ENCODE measurements at regions not wholly inside any gene's neighbourhood (a gene's known extent, or its start where the extent isn't known, plus 50 kb on each side); places are given as distances from the start of the nearest gene placed in this dataset.

DNA sequence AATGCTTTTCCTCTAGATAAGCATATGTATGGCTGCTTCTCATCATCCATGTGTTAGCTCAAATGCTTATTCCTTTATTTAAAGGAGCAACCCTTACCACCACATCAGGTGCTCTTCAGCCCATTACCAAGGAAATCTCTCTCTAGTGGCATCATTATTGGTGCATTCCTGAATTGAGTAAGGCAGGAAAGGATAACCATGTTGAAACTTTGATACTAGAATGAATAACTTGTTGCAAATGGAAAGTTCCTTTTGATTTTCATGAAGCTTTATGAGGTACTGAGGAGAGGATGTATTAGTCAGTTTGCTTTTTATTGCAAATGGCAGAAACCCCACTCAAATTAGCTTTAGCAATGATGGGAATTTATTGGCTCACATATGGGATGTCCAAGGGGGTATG is 212.3 kb upstream of the FGF13 start:
- ChIA-PET CTCF (no interaction called here), POLR2A (no interaction called here)
- no peak for DNase-seq (ENCODE audit: low spot score)
- Mint-ChIP-seq H3K4me1 (0 out of 2 replicates have a peak, but pooled peaks cover 3% of the 10 kb centered on the region), H3K27me3 (ENCODE audit: low read depth) (no peaks in the 10 kb centered on the region), H3K9me3 (no peaks in the 10 kb centered on the region; the same call in 1 of the 2 replicates), H3K4me3 (no peak overlapping the region), H3K36me3 (no peaks in the 10 kb centered on the region), H3K27ac (no peak overlapping the region)
- no peak for TF ChIP-seq RELA (CRISPR knock-in tag; IDR thresholded peaks at IDR 0.05; ENCODE audit: borderline replicate concordance)
- no peak for TF ChIP-seq ETV6 (CRISPR knock-in tag; IDR thresholded peaks at IDR 0.05)
- TF ChIP-seq ESRRA (CRISPR knock-in tag; IDR thresholded peaks at IDR 0.05; ENCODE audit: borderline replicate concordance), result no peak
- TF ChIP-seq, protein P1, sequence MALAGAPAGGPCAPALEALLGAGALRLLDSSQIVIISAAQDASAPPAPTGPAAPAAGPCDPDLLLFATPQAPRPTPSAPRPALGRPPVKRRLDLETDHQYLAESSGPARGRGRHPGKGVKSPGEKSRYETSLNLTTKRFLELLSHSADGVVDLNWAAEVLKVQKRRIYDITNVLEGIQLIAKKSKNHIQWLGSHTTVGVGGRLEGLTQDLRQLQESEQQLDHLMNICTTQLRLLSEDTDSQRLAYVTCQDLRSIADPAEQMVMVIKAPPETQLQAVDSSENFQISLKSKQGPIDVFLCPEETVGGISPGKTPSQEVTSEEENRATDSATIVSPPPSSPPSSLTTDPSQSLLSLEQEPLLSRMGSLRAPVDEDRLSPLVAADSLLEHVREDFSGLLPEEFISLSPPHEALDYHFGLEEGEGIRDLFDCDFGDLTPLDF (CRISPR knock-in tag; IDR thresholded peaks at IDR 0.05), result no peak
- no peak for TF ChIP-seq NFE2L1 (CRISPR knock-in tag; IDR thresholded peaks at IDR 0.05)
- no peak for TF ChIP-seq ZNF138 (CRISPR knock-in tag; conservative IDR thresholded peaks at IDR 0.05)
- ATAC-seq, result no peak

GRCh38 chrX:138921031-138921430 is 209.5 kb upstream of the FGF13 start:
- ChIA-PET CTCF (no interaction called here), POLR2A (no interaction called here)
- Mint-ChIP-seq H3K27ac (no peak overlapping the region), H3K9me3 (no peaks in the 10 kb centered on the region; the same call in 1 of the 2 replicates), H3K4me1 (peaks cover 8% of the 10 kb centered on the region; the same call in 1 of the 2 replicates), H3K27me3 (ENCODE audit: low read depth) (no peaks in the 10 kb centered on the region), H3K4me3 (no peak overlapping the region), H3K36me3 (no peaks in the 10 kb centered on the region)
- DNase-seq (ENCODE audit: low spot score) (no peak), ATAC-seq (no peak)
- no peak for TF ChIP-seq MYBL2 (CRISPR knock-in tag; IDR thresholded peaks at IDR 0.05)

- DNase-seq (ENCODE audit: low spot score) (no peak), ATAC-seq (no peak)
- H3K27me3 Mint-ChIP-seq (ENCODE audit: low read depth), result no peaks in the 10 kb centered on the region
- H3K9me3 Mint-ChIP-seq, result no peaks in the 10 kb centered on the region
- peaks cover 5% of the 10 kb centered on the region; the same call in 1 of the 2 replicates for H3K4me1 Mint-ChIP-seq
- CTCF ChIA-PET, result no interaction called here
- H3K4me3 Mint-ChIP-seq, result no peak overlapping the region
- H3K27ac Mint-ChIP-seq, result no peak overlapping the region
- H3K36me3 Mint-ChIP-seq, result no peaks in the 10 kb centered on the region
- POLR2A ChIA-PET, result no interaction called here
- TF ChIP-seq RELA (CRISPR knock-in tag; IDR thresholded peaks at IDR 0.05; ENCODE audit: borderline replicate concordance) (no peak), ZNF232 (CRISPR knock-in tag; IDR thresholded peaks at IDR 0.05) (no peak), AFF4 (CRISPR knock-in tag; IDR thresholded peaks at IDR 0.05; ENCODE audit: borderline replicate concordance) (no peak), FOXK1 (CRISPR knock-in tag; IDR thresholded peaks at IDR 0.05) (no peak), MLX (CRISPR knock-in tag; IDR thresholded peaks at IDR 0.05) (no peak), ATF2 (CRISPR knock-in tag; IDR thresholded peaks at IDR 0.05; ENCODE audit: borderline replicate concordance, low read depth) (no peak), MXD4 (CRISPR knock-in tag; IDR thresholded peaks at IDR 0.05; ENCODE audit: borderline replicate concordance) (no peak), CREB1 (CRISPR knock-in tag; IDR thresholded peaks at IDR 0.05) (no peak), TCF7 (CRISPR knock-in tag; IDR thresholded peaks at IDR 0.05; ENCODE audit: low read depth) (no peak), TEAD1 (CRISPR knock-in tag; IDR thresholded peaks at IDR 0.05) (no peak), USF2 (CRISPR knock-in tag; IDR thresholded peaks at IDR 0.05) (no peak), GRHL2 (CRISPR knock-in tag; IDR thresholded peaks at IDR 0.05; ENCODE audit: insufficient replicate concordance, severe bottlenecking) (no peak), ZBTB21 (CRISPR knock-in tag; IDR thresholded peaks at IDR 0.05; ENCODE audit: borderline replicate concordance) (no peak), ESRRA (CRISPR knock-in tag; IDR thresholded peaks at IDR 0.05; ENCODE audit: borderline replicate concordance) (no peak), IRF2 (CRISPR knock-in tag; IDR thresholded peaks at IDR 0.05; ENCODE audit: borderline replicate concordance, low read depth) (no peak), MYBL2 (CRISPR knock-in tag; IDR thresholded peaks at IDR 0.05) (no peak)
- TF ChIP-seq, protein P2, sequence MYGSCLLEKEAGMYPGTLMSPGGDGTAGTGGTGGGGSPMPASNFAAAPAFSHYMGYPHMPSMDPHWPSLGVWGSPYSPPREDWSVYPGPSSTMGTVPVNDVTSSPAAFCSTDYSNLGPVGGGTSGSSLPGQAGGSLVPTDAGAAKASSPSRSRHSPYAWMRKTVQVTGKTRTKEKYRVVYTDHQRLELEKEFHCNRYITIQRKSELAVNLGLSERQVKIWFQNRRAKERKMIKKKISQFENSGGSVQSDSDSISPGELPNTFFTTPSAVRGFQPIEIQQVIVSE (CRISPR knock-in tag; IDR thresholded peaks at IDR 0.05; ENCODE audit: borderline replicate concordance), result no peak
- TF ChIP-seq, protein P3, sequence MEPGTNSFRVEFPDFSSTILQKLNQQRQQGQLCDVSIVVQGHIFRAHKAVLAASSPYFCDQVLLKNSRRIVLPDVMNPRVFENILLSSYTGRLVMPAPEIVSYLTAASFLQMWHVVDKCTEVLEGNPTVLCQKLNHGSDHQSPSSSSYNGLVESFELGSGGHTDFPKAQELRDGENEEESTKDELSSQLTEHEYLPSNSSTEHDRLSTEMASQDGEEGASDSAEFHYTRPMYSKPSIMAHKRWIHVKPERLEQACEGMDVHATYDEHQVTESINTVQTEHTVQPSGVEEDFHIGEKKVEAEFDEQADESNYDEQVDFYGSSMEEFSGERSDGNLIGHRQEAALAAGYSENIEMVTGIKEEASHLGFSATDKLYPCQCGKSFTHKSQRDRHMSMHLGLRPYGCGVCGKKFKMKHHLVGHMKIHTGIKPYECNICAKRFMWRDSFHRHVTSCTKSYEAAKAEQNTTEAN (CRISPR knock-in tag; IDR thresholded peaks at IDR 0.05), result no peak
Measured at GRCh38 chrX:138917781-138918180, 206.3 kb upstream of the FGF13 start.

All from WTC11 (cell line).